CD4-positive, alpha-beta T cell treated with Interleukin-6 for 4 hours (primary cell): ENCODE measurements at regions not wholly inside any gene's neighbourhood (a gene's known extent, or its start where the extent isn't known, plus 50 kb on each side); places are given as distances from the start of the nearest gene placed in this dataset.
"Not testable (repeated sequence)": the region's sequence is repeated elsewhere in the genome, so short reads cannot be mapped to it uniquely, and the experiment has no call there.

Source experiments
- DNase-seq: peaks from one replicate; pipeline ENCODE4 v3.0.0-alpha.2; 2020; ENCODE audit warnings: mixed read lengths

DNA sequence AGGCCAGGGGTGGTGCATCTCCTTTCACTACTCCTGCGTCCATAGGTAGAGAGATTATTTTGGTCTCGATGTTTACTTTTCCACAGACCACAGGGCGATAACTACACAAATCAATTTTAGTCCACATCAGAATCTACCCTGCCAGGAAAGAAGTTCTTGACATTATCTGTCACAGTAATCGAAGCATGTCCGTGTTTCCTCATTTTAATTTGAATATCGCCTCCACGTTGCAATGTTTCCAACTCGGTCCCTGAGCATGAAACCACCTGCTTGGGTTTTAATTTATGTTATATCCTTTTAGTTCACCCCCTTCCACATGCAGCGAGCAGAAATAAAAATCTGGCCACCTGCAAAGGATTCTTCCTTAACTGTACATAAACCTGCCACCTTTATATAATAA is 100.1 kb upstream of the ATXN3L start:
- no peak for DNase-seq

DNA sequence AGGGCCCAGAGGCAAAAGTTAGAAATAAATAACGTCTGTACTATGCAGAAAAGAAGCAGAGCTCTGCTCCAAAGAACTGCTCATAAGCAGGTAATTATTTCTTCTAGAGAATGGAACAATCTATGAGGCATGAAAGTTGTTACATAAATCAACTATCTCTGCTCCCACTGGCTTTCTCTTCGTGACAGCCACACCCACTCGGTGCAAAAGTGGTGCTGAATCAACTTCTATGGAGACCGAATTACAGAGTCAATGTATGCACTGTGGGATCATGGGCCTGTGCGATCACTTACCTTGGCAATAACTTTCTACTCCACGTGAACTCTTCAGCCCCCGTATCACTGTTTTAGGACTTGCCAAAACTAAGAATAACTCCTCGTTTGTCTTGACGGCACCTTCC is 99.4 kb upstream of the ATXN3L start:
- DNase-seq, result no peak

DNA sequence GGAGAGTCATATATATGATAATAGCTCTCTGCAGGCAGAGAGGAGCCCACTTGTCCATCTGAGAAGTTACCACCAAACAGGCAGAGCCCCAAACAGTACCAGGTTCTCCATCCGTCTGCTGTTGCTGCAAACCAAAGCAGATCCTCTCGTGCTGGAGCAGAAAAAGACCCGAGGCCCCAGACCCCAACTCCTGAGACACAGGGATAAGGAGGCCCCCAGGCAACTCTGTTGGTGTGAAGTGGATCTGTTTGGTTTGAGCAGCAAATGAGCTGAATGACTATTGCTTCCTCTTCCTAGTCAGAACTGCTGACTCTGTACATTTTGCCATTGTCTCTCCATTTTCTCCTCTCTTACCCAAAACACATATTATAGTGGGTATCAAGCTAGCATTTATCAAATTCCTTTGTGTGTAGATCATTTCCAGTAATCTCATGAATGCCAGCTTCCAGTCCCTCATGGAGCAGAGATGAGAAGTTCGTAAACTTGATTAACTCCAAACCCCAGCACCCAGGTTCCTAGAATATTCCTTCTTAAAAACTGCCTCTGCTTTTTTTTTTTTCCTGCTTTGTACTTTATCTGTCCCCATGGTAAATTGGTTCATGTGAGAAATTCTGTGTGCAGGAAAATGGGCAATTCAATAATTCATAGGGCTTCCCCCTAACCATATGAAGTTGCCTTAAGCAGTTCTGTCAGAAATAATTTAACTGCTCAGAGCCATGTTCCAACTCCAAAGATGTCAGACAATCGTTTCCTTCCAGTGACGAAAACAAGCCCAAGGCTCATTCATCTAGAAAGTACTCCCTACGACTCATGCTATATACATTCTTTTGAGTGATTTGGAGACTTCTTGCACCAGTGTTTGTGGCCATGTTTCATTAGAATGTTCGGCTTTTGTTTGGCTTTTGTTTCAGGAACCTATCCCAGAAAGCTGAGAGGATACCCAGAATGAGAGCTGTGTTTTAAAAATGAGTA is 98.6 kb upstream of the ATXN3L start:
- no peak for DNase-seq

DNA sequence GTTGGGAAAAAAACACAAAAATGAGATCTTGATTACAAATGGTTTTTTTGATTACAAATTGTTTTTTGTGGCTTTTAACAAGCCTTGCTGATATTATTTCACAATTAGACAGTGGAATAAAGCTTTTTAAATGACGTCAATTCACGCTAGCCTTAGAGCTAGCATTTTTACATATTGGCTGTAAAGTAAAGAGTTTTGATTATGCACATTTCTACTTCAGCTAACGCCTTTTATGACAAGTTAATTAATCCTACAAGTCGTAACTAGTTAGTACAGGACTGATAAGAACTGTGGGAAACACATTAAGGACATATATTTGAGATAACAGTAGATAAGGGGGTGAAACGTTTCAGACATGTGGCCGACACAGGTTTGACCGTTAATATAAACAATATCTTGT is 95.7 kb upstream of the ATXN3L start:
- no peak for DNase-seq

DNA sequence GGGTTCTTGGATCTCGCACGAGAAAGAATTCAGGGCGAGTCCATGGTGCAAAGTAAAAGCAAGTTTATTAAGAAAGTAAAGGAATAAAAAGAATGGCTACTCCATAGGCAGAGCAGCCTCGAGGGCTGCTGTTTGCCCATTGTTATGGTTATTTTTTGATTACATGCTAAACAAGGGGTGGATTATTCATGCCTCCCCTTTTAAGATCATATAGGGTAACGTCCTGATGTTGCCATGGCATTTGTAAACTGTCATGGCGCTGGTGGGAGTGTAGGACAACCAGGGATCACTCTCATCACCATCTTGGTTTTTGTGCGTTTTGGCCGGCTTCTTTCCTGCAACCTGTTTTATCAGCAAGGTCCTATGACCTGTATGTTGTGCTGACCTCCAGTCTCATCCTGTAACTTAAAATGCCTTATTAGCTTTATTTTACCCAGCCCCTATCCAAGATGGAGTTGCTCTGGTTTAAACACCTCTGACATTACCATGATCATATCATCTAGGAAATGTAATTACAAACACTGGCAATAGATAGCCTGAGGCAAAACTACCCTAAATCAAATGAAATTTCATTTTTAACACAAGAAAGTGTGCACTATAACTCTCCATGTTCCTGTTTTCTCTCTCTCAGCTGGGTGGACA is 94.3 kb upstream of the ATXN3L start:
- no peak for DNase-seq

DNA sequence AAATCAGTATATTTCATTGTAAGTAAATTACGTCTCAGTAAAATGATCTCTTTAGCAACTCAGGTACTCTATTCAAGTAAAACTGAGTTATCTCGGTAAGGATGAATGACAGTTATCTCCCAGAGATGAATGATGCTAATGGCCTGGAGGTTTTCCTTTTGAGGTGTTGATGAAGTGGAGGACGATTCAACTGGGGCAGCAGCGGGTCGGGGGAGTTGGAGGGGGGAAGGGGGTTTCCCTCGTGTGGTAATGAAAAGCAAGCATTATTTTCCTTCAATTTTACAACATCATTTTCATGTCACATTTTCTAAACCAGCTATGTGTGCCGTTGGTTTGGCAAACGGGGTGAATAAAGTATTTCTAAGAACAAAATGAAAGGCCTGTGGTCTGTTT is 92.4 kb upstream of the ATXN3L start:
- DNase-seq, result no peak

DNA sequence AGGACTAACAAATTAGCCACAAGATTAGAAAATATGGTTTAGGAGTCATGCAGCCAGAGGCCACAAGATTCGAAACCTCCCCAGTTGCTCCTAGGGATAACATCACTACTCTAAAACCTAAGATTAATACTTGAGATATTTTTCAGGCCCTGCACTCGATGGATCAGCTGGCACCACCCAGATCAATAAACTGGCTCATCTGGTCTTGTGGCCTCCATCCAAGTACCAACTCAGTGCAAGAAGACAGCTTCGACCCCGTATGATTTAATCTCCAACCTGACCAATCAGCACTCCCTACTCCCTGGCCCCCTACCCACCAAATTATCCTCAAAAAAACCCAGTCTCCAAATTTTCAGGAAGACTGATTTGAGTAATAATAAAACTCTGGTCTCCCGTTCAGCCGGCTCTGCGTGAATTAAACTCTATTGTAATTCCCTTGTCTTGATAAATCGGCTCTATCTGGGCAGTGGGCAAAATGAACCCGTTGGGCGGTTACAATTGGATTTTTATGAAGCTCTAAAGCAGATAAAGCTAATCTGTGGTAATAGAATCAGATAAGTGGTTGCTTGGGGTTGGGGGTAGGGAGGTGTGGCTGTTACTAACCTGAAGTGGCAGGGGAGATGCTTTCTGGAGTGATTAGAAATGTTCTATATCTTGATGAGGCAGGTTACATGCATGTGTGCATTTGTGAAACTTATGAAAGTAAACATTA is 91.8 kb upstream of the ATXN3L start:
- no peak for DNase-seq

DNA sequence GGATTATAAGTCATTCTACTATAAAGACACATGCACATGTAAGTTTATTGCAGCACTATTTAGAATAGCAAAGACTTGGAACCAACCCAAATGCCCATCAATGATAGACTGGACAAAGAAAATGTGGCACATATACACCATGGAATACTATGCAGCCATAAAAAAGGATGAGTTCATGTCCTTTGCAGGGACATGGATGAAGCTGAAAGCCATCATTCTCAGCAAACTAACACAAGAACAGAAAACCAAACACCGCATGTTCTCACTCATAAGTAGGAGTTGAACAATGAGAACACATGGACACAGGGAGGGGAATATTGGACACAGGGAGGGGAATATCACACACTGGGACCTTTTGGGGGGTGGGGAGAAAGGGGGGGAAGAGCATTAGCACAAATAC is 88.7 kb upstream of the ATXN3L start:
- not testable (repeated sequence) for DNase-seq

DNA sequence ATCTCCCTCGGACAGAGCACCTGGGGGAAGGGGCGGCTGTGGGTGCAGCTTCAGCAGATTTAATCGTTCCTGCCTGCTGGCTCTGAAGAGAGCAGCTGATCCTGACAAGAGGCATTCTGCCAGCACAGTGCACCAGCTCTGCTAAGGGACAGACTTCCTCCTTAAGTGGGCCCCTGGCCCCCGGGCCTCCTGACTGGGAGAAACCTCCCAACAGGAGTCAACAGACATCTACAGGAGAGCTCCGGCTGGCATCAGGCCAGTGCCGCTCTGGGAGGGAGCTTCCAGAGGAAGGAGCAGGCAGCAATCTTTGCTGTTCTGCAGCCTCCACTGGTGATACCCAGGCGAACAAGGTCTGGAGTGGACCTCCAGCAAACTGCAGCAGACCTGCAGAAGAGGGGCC is 84.9 kb upstream of the ATXN3L start:
- DNase-seq, result not testable (repeated sequence)

DNA sequence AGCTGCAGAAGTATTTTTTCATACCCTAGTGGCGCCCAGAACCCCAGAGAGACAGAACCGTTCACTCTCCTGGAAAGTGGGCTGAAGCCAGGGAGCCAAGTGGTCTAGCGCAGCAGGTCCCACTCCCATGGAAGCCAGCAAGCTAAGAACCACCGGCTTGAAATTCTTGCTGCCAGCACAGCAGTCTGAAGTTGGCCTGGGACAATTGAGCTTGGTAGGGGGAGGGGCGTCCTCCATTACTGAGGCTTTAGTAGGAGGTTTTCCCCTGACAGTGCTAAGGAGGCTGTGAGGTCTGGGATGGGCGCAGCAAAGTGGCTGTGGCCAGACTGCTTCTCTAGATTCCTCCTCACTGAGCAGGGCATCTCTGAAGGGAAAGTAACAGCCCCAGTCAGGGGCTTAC is 84.5 kb upstream of the ATXN3L start:
- no peak for DNase-seq

DNA sequence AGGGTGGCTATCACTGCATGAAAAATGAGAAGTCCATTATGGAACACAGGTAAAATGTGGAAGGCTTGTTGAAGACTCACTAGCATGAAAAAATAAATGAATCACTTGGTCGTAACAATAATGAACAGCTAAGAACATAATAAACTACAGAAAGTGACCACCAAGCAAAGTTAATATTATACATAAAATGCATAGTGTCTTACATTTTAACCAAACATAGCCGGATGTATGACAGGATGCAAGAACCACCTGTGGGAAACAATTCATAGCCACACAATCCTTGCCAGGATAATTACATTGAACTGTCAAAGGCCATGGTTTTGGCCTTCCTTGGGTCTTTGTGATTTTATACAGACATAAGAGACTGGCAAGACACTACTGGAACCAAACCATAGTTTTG is 81.9 kb upstream of the ATXN3L start:
- no peak for DNase-seq

DNA sequence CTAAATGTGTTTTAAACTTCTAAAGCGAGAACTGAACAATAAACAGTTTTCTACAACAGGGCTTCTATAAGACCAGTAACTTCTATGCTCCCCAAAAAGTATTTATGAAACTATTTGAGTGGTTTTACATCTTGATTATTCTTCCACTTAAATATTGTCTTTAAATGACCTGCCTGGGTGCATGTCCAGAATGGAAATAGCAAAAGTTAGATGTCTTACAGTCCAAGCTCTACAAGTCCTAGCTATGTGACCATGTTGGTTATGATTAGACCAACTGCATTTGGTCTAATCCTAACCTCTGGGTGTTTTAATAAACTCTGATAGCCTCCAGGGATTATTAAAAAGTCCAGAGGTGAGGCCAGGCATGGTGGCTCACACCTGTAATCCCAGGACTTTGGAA is 79.0 kb upstream of the ATXN3L start:
- DNase-seq, result no peak

DNA sequence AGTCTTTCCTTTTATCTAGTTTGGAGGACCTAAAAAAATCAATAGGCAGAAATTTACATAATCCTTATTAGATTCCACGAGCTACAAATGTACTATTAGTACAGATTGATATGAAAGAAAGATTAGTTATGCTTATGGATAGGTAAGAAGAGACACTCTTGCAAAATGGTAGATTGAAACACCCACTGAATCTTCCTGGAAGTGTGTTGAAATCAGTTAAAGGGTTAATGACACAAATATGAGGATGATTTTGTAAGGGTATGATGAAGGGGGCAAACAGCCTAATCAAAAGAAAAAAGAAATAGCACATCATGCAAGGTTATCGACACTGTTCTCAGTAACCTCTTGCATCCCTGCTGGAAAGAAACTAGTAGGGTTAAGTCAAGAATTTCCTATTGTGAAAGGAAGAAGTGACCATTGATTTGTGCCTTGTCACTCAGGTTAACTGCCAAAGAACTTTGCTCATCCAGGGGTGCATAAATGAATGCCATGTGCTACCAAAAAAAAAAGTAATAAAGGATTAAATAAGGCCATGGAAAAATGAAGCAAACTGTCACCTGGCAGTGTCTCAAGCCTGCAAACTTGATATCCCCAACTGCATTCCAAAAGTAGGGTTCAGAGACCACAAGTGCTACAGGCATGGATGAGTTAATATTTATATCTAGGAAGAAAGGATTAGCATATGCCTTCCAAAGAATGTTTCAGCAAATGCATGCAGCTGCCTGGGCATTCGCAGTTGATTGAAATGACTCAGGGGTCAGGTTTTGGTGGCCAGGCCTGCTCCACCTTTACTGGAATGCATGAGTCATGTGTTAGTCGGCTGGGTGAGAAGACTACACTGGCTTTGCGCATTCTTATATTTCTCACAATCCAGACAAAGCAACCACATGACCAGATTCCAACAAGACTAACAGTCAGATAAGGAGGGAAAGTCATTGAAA is 78.3 kb upstream of the ATXN3L start:
- peak; percentile 4 for DNase-seq

DNA sequence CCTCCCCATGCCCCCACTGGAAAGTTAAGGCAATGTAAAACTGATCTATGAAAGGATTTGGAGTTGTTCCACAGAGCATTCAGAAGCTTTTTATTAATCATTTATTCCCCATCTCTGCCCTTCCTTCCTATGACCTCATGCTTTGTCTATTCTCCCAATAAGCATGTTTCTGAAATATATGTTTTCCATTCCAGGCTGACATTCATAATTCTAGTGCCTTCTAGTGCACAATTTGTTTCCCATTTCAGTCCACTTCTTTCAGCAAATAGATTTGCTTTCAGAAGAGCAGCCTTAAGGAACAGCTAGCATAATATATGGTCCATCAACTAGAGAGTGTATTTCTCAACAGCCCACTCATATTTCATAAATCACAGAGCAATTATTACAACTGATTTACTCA is 77.1 kb upstream of the ATXN3L start:
- no peak for DNase-seq

DNA sequence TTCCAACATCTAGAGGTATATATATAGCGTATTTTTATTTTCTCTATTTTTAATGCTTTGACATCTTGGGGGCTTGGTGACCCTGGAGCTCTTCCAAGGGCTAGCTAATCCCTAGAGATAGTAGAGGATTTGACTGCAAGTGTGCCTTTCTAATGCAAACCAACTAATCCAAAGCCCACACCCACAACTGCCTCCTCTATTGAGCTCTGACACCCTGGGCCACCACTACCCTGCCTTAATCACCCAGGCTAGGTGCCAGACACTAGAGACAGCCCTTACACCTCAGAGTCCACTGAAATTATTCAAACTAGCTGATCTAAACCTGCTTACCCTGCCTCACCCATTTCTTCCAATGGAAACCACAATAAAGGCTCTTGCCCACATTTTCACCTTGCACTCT is 69.6 kb upstream of the ATXN3L start:
- no peak for DNase-seq

DNA sequence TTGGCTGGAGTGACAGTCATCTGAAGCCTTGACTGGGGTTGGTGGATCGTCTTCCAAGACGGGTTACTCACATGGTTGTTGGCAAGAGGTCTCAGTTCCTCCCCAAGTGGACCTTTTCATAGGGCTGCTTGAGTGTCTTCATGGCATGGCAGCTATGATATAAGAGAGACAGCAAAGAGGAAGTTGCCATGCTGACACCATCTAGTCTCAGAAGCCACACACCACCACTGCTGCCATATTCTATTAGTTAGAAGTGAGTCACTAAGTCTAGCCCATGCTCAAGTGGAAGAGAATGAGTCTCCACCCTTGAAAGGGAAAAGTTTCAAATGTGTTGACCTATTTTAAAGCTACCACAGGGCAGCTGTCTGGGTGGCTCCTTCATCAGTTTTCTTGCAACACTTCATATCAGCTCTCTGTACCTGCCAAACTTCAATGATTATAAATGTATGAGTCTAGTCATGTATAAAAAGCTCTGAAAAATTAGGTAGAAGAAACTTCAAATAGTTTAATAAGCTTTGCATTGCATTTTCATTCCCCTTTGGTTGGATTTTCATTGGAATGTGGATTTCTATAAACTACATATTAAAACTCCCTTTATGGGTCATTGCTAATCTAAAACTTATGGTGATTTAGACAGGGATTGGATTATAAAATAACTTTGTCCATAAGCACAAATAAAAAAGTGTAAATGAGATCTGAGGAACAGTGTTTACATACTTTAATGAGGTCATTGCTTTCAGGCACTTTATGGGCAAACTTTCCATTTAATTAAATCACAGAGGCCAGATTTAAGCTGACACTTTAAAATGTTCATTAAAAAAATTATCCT is 68.0 kb upstream of the ATXN3L start:
- DNase-seq, result no peak

DNA sequence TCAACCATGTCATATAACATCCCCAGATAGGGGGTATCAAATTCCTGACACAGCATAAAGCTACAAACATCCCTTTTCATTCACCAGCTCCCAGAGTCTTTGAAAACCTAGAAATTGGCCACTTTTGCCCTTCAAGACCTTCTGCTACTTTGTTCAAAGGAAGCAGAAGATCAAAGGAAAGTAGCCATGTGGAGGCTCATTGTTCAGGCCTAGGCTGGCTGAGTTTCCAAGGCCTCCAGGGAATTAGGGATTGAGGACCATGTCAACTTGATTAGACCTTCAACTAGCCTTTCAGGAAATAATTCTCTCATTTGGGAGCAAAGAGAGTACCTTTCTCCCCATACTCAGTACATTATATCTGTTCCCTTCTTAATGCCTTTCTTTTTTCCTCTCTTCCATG is 66.8 kb upstream of the ATXN3L start:
- DNase-seq, result no peak

DNA sequence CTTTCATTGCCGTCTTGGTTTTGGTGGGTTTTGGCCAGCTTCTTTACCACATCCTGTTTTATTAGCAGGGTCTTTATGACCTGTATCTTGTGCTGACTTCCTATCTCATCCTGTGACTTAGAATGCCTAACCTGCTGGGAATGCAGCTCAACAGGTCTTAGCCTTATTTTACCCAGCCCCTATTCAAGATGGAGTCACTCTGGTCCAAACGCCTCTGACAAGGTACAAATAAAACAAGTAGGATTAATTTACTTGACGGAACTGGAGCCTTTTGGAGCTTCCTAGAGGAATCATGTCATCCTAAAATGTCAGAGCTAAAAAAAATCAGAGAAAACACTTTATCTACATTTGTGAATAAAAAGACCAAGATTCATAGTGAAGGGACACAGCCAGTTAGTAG is 66.2 kb upstream of the ATXN3L start:
- DNase-seq, result no peak

DNA sequence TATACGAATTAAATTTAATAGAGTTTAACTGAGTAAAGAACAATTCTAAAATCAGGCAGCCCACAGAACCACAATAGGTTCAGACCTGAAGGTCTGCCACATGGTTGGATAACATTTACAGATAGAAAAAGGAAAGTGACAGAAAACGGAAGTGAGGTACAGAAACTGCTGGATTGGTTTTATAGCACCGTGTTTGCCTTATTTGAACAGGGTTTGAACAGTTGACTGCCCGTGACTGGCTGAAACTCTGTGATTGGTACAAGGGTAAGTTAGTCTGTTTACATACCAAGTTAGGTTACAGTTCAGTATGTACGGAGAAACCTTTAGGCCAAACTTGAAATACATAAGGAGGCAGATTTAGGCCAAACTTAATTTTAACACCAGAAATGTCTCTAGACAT is 64.1 kb upstream of the ATXN3L start:
- DNase-seq, result no peak

DNA sequence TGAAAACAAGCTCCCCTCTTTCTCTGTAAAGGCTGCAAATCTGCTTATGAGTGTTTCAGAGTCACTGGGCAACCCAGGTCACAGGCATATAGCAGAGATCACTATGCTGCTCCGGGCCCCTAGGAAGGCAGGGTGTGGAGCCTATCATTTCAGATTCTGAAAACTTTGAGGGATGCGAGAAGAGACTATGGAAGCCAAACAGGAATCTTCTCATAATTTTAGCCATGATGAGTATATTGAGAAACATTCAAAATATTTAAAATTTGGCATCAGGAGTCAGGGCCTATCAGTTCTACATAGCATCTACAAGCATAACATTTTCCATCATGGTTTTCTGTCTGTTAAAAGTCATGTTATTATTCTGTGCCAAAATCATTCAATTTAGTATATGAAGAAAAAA is 61.7 kb upstream of the ATXN3L start:
- no peak for DNase-seq

DNA sequence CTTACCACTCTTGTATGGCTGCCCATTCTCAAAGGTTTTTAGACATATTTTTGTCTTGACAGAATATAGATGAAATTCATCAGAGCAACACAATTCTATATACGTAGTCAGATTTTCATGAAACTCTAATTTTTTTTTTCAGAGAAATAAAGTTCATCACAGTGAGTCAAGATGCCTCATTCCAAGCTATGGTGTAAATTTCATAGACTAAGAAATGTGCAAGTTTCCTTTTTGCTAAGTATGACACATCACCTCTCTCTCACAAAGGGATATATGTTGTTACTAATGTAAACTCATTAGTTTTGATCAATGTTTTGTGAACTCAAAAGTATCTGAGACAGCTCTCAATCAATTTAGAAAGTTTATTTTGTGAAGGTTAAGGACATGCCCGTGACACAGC is 60.4 kb upstream of the ATXN3L start:
- DNase-seq, result no peak
